Stimulated activated CD4-positive, alpha-beta T cell treated with anti-CD3 and anti-CD28 coated beads, Interleukin-4, amount 100 ng/mL, for 4 hours (primary cell): ENCODE measurements at regions not wholly inside any gene's neighbourhood (a gene's known extent, or its start where the extent isn't known, plus 50 kb on each side); places are given as distances from the start of the nearest gene placed in this dataset.

Experiments
- DNase-seq, 2 experiments: peaks; one replicate each; pipeline ENCODE4 v3.0.0-alpha.2; 2020

DNA sequence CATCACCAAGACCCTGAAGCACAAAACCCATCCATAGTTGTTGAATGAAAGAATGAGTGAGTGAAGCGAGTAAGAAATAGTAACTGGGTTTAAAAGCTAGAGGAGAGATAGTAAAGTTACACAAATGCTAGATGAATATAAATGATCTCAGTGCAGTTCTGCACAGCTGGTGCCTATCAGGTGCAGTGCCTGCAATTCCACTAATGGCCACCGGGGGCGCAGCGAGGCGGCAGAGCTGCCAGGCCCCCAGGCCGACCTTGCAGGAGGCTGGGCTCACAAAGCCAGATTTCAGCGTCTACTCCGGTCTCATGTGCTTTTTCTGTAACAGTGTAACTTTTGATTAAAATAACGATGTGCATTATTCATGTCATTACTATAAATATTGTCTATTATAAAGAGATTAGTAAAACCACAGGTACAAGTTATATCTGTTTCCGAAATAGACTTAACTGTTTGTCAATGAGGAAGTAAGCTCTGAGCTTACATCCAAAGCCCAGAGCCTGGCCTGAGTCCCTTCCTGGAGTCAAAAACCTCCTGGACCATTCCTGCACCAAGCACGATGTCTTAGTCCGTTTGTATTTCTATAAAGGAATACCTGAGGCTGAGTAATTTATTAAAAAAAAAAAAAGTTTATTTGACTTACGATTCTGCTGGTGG lies 477.6 kb downstream of the NPHP4 start:
- DNase-seq, result peak; percentile 46 to 68

DNA sequence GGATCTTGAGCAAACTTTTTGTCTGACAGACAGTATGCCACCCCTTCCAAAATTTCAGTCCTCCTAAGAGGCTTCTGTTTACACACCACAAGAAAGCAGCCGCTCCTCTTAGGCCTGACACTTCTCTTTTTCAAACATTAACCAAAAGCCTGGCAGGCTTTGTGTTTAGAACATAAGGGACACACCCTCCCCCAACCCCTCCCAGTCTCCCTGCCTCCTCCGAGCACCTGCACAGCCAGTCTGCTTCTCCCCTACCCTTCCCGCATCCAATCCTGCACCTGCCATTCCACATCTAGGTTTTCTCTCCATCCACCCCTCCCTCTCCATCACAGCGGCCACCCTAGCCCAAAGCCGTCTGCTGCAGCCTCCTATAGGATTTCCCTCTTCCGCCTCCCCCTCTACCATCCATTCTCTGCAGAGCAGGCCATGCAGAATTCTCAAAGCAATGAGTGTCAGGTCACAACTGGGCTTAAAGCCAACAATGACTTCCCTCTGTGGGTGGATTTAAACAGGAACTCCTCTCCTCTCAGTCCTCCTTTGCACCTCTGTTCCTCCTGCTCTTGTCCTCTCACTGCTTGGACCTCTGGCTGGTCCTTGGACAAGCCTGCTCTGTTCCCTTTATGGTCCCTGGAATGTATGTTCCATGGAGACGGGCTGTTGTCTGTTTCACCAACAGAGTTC lies 478.2 kb downstream of the NPHP4 start:
- DNase-seq, result no peak

DNA sequence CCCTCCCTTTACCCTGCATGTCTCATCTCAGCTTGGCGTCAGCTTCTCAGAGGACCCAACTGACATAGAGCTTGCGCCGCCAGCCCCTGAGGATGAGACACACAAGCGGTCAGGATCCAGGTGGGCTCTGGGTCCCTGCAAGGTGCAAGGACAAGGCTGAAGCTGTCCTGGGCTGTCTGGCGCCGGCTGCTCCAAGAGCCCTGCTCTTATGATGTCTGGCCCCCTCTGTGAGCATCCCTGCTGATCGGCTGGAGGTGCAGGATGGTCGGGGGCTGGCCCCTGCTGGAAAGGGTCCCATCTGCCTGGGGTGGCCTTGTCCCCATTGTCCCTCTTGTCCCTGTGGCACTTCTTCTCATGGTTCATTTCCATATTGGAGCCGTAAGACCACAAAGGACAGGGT lies 479.0 kb downstream of the NPHP4 start:
- no peak for DNase-seq

DNA sequence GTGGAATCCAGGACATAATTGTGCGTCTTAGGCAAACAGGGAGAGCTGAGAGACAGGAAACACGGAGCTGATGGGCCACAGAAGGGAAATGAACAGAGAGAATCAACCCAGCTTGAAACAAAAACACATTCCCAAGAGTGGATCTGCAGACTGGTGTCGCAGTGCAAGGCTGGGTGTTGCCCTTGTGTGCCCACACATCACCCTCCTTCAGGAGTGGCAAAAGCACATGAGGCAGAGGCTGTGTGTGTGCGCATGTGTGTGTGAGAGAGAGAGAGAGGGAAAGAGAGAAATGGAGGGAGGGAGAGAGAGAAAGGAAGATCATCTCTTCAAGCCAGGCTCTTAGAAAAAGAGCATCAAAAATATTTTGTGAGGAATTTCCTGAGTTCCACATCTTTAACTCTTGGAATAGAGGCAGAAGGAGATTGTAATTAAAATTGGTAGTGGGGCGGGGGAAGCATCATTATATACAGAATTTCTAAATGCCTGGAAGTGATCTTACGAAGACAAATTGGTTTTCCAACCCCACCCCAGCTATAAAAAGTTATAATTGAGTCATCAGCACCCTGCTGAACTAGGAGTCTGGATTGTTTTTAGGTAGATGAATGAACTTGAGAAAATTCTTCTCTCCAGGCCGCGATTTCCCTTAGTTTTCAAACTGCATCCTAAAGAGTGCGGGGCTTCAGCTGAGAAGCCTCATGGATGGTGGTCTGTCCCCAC lies 480.7 kb downstream of the NPHP4 start:
- DNase-seq, result no peak

DNA sequence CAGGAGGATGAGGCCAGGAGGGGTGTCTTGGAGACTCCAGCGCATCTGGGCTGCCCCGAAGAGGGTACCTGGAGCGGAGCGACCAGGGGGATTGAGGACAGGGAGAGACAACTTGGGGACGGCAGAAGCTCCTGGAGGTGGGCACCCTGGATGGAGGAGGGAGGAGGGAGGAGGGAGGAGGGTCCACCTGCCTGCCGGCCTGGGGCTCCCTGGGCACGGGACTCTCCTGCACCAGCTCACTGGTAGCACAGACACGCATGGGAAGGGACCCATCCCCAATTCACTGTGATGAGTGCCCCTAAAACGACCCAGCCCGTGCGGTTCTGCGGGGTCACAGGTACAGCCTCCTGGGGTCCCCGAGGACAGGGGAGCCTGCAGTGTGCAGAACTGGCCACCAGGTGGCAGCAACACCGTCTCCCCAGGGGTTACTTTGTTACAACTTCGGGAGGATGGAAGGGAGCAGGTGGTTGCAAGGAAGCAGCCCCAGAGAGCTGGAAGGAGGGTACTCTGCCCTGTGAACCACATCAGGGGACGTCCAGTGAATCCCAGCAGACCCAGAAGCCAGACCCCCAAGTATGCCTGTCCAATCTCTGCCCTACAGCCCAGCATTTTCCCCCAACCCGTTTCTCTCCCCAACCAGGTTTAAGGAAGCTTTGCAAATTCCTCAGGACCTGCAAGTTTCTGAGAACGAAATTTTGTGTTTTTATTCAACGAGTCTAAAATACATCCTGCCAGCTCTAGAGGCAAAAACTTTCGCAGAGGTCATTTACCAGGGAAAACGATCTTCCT lies 482.4 kb downstream of the NPHP4 start:
- peak; percentile 49 to 72 for DNase-seq

DNA sequence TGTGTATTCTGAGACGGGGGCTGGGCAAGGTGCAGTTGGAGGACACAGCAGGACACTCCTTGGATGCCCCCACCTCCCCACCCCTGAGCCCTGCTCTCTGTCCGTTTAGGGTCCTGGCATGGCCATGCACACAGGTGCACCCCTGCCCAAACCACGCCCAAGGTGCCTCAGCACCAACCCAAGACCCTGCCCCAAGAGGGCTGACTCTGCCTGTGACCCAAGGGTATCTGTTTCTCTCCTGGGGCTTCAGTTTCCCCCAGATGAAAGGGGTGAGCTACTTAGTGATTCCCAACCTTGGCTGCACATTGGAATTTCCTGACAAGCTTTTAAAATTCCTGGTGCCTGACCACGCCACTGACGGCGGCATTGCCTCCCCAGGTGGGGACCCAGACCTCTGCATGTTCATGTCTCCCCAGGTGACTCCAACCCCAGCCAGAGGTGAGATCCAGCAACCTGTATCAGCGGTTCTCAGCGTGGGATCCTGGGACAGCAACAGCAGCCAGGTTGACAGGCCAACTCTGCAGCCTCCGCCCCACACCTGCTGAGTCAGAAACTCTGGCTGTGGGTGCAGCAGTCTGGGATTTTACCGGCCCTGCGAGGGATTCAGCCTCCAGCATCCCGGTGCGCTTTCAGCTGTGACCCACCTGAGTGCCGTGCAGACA lies 483.4 kb downstream of the NPHP4 start:
- DNase-seq, result no peak

DNA sequence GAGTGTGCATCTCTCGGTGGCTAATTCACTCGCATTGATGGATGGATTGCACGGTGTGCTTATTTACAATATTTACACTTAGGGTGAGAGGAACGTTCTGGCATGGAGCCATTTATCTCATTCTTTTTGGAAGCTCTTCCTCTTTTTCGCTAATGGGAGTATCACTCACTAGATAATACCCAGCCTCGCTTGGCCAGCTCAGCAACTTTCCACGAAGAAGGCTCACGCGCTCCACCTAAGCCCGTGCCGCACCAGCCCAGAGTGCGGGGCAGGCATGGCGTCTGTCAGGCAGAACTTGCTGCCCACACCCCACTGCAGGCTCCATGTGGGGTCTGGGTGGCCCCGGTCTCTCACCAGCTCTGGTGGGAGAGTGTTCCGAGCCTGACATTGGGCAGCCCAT lies 484.9 kb downstream of the NPHP4 start:
- no peak for DNase-seq

DNA sequence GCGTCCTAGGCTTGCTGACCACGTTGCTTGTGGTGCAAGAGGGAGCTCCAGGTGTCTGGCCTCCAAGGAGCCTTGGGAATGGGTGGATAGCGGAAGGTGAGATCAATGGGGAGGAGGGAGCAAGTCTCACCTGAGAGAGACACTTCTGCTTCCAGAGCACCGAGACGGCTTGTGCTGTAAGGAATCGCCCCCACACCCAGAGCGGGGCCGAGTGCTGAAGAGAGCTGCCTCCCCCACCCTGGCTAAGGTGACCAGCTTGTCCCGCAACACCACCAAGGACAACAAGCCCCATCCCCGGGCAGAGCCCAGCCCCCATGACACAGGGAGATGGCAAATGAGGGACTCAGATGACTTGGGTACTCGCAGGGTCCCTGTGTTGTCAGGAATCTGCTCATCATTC lies 485.6 kb downstream of the NPHP4 start:
- no peak for DNase-seq

DNA sequence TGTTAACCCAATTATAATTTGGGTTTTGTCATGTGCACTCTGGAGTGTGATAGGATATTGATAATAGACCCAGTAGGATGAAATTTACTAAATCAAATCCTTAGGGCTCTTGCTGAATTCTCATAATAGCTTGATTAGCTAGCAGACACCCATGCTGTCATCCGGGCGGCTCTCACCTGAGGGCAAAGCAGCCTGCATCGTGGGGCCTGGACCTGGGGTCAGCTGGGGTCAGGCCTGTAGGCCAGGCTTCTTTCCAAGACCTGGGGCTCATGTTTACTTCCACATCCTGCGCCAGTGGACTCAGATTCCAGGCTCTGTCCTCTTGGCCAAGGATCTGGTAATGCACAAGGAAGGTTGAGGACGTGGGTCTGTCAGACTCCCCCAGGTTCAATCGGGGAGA lies 486.3 kb downstream of the NPHP4 start:
- no peak for DNase-seq

DNA sequence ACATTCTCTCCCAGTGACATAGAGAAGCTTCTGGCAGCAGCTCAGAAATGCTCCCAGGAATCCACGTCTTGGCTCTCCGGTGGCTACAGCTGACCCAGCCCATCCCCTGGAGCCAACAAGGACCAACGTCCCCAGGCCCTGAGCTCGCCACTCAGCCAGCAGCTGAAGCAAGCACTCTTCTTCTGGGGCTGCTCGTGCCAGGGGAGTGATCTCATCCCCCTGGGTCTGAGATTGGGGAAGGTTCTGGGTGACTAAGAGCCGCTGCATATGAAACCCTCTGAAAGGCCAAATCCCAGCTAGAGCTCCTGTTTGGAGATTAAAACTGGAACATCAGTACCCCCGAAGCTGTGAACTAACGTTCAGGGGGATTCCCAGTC lies 487.9 kb downstream of the NPHP4 start:
- DNase-seq, result no peak

DNA sequence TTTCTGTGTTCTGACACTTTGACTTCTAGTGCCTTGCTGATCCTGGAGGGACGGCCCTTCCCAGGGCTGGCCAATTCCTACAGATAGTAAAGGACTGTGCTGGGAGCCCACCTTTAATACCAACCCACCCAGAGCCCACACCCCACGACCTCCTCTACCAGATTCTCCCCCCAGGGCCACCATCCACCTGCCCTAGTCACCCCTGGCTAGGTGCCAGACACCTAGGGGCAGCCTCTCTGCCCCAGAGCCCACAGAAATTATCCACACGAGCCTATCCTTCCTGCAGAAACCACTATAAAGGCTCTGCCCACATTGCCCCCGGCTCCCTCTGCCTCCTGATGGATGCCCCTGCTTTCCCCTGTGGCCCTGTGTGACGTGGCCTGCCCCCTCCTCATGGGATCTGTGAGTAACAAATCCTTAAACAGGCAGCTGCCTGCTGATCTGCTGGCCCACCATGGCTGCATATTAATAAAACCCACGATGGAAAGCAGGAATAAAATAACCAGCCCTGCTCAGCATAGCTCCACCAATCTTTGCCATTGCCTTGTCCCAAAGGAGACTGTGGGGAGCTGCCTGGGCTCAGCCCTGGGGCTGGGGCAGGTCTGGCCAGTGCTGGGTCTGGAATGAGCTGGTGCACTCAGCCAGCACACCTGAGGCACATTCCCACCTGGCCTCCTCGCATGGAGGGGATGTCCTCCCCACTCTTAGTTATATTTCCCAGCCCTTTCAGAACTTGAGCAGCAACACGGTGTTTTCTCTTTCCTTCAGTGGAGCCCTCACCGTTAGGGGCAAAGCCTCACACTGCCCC lies 488.5 kb downstream of the NPHP4 start:
- no peak for DNase-seq

DNA sequence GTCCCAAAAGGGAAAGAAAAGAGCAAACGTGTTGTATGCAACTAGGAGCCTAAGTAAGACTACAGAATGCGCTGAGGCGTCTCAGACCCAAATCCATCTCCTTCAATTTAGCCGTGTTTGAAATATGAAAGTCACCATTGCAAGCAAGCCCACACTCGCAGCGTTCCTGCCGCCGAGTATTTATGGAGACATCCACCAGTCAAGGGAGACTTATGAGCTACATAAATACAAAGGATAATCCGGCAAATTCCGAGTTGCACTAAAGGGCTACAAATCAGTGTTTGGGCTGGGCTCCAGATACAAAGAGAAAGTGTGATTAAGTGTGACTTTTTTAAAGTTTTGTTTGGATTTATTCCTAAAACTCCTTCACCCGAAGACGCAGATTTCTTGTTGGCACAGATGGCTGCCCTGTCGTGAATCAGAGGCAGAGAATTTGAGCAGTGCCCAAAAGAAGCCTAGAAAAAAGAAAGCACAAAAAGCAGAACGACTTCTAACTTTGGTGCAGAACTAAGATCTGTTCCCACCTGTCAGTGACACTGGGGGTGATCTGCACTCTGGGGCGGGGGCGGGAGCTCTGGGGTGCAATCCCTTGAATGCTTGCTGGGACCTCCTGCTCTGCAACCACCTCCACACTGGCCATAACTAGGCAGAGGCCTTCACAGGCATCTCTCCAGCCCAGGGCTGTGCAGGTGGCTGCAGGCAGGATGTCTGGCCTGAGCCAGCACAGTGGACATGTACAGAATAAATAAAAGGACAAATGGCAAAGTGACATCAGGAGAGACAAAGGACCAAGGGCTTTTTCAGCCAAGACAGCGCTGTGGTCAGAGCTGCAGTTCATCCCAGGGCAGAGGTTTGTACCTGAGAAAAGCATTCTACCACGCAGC lies 489.7 kb downstream of the NPHP4 start:
- no peak for DNase-seq

DNA sequence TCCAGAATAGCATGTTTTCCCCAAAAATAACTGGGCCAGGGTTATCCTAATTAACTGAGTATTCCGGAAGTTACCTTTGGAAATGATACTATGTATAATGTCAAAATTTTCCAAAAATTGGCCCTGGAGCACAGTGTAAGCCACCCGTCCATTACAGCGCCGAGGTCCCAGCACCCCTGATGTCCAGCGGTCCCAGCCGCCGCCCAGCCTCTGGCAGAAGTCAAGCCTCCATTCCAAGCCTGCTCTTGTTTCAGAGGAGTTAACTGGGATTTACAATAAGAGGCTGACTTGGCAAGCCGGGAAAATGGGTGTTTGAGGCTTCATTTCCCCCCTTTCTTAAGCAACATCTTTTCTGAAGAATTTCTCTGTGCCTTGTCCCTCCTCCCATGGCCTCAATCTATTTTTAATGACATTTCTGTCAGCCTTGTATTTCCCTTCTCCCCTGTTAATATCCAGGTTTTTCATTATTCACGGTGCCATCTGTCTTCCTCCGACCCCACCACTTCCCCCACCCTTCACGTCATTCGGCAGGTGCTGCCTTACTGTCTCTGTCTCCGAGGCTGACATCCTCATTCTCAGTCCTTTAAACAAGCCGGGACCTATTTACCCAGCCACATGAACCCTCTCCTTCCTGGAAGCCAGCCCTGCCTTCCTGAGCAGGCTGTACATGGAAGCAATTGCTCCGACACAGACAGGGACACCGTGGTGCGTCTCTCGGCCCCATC lies 490.9 kb downstream of the NPHP4 start:
- DNase-seq, result no peak

DNA sequence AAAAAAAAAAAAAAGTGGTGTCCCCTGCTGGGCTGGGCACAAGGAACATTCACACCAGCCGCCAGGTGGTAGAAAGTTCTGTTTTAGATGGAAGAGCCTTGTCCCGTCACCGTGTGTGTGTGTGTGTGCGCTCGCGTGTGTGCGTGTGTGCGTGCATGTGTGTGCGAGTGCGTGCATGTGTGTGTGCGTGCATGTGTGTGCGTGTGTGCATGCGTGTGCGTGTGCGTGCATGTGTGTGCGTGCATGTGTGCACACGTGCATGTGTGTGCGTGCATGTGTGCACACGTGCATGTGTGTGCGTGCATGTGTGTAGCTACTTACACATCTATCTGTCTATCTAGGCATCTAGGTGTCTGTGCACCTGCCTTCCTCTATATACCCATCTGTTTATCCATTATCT lies 491.7 kb downstream of the NPHP4 start:
- DNase-seq, result no peak

DNA sequence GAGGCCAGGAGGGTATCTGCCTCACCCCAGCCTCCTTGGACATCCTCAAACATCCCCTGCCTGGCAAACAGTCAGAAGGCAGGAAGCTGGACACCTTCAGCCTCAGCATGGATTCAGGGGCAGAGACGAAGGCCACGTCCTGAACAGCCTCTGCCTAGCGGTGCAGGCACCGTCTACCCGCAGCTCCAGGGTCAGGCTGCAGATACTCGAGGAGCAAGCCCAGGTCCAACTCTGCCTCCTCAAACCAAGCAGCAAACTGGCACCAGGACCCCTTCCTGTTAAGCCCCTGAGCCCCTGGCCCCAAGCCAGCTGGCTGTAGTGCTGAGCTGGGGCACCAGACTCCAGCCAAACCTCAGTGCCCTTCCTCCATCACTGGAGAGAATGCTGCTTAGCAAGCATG lies 494.7 kb downstream of the NPHP4 start:
- no peak for DNase-seq

DNA sequence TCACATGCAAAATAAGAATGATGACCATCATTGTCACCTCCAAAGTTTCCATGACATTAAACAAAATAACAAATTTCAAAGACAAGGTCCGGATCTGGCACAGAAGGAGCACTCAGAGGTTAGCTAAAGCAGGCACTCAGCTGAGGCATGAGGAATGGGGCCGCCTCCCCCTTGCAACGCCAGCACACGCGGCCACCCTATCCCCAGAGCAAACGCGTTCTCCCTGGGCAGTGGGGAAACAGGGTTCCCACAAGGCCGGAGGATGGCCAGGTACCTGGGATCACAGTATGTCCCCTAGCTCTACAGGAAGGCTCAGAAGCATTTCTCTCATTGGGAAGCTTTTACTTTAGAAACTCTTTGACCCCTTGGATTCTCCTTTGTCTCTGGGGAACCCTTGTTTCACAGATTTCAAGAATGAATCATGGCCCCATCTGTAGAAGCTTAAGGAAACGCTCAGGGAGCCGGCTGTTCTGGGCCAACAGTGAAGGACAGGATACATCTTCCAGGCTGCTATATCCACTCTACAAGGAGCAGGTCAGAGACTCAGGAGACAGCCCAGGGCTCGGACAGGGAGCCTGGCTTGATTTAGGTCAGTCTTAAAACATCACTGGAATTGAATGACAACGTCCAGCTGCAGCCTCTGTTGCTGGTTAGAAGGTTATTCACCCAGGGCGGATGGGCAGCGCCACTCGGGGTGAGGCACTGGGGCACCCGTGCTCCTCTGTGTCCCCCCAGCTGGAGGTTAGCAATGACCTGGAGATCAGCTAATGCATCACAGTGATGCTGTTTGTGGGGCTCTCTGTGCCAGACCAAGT lies 496.4 kb downstream of the NPHP4 start:
- DNase-seq, result no peak

DNA sequence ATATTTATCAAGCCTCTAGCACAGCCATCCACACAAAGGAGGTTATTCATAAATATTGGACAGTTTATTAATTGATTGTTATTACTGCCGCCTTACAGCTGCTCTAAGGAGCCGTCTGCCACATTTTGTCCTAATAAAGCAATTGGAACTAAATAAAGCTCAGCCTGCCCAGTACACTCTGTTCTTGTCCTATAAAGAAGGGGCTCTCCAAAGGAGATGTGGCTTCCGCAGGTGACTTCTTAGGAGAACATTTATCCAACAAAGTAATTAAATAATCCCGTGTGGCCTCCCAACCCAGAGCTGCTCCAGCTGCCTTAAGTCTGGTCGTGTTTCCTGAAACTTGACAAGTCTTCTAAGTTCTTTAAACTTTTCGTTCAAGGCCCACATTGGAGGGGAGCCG lies 497.7 kb downstream of the NPHP4 start:
- no peak for DNase-seq

DNA sequence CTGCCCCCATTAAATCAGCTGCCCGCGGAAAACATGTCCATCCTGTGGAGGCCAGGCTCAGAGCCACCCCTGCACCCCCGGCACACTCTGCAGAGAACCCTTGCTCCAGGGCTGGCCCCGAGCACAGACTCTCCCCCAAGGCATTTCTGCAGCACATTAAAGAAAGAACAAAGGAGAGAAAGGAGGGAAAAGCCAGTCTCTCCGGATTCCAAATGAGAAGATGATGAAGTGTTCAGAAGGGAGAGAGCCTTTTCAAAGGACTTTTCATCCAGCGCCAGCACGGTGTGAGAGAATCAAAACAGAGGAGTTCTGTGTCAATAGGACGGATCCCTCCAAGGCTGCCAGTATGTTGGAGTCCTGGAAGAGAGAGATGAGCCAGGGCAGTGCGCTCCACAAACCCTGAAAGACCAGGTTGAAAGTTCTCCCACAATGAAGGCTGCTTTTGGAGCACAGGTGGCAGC lies 498.3 kb downstream of the NPHP4 start:
- no peak for DNase-seq

DNA sequence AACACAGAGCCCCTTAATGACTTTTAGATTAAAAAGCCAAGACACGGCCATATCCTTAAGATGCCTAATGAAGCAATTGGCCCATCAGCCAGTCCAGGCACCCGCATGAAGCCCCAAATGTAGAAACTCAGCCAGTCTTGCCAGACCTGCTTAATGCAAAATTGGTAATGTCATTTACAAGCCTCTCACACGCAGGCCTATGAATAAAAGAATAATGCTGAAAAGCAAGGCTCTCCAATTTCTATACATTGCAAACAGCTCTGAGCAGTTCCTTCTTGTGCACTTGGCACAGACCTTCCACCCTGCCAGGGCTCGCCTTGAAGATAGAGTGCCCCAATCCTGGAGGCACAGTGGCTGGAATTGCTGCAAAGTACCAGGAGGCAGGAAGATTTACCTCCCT lies 498.9 kb downstream of the NPHP4 start:
- no peak for DNase-seq
